Activated CD4-positive, alpha-beta memory T cell treated with anti-CD3 and anti-CD28 coated beads for 36 hours (primary cell): ENCODE measurements at regions not wholly inside any gene's neighbourhood (a gene's known extent, or its start where the extent isn't known, plus 50 kb on each side); places are given as distances from the start of the nearest gene placed in this dataset.

Experiments
- CTCF ChIA-PET: fragments of 350-600 bp; sonication (Branson Sonifier 250); formaldehyde crosslinking; loops from one replicate; lab custom pipeline; 2021; ENCODE audit warnings: antibody characterized with exemption, inconsistent platforms; lab: Charles Lee
- POLR2A ChIA-PET: fragments of 350-600 bp; sonication (Branson Sonifier 250); formaldehyde crosslinking; loops from one replicate; lab custom pipeline; 2021; ENCODE audit warnings: antibody characterized with exemption; lab: Charles Lee
- DNase-seq: peaks from one replicate; pipeline ENCODE4 v3.0.0-alpha.2; 2020
- H3K27ac Mint-ChIP-seq: one replicate; pipeline ENCODE4 v1.8.0; 2021; ENCODE audit warnings: mixed read lengths
- H3K27me3 Mint-ChIP-seq: one replicate; pipeline ENCODE4 v1.8.0; 2021; ENCODE audit warnings: mixed read lengths
- H3K36me3 Mint-ChIP-seq: one replicate; pipeline ENCODE4 v1.8.0; 2021; ENCODE audit warnings: mixed read lengths
- H3K4me1 Mint-ChIP-seq: one replicate; pipeline ENCODE4 v1.8.0; 2021; ENCODE audit warnings: low read depth, mixed read lengths
- H3K4me3 Mint-ChIP-seq: one replicate; pipeline ENCODE4 v1.8.0; 2021; ENCODE audit warnings: mild to moderate bottlenecking, mixed read lengths
- H3K9me3 Mint-ChIP-seq: one replicate; pipeline ENCODE4 v1.8.0; 2021; ENCODE audit warnings: mixed read lengths
- intact Hi-C: fragments of 100-400 bp; cut with micrococcal nuclease; formaldehyde crosslinking; loops from one replicate; pipeline ENCODE4 v1.15.1; 2023

- Mint-ChIP-seq H3K27ac (no peak overlapping the region), H3K4me1 (no peaks in the 10 kb centered on the region), H3K36me3 (no peaks in the 10 kb centered on the region), H3K4me3 (no peak overlapping the region), H3K9me3 (no peaks in the 10 kb centered on the region), H3K27me3 (no peaks in the 10 kb centered on the region)
- ChIA-PET CTCF (no interaction called here), POLR2A (no interaction called here)
- DNase-seq, result no peak
- intact Hi-C loops, result no loop called here
Observed at GRCh38 chr11:112481431-112481830, 220.8 kb upstream of the PLET1 start.

DNA sequence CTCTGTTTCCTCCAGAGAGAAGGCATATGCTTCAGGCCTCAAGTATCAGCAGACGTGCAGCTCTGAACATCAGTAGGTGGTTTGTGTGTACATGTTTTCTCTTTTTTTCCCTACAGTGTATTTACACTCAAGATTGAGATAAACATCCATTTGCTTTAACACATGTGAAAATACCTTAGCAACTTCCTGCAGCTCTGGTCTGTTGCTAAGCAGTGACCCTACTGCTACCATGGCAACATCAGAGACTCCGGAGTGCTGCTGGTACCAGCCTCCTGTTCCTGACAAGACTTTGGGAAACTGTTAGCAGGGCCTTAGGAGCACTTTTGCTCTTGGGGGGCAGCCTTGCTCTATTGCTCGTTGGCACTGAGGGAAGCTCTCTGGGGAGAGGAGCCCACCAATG is 221.2 kb upstream of the PLET1 start:
- CTCF ChIA-PET, result no interaction called here
- H3K9me3 Mint-ChIP-seq, result no peaks in the 10 kb centered on the region
- no peaks in the 10 kb centered on the region for H3K36me3 Mint-ChIP-seq
- POLR2A ChIA-PET, result no interaction called here
- no peaks in the 10 kb centered on the region for H3K4me1 Mint-ChIP-seq
- H3K27ac Mint-ChIP-seq, result no peak overlapping the region
- no peak overlapping the region for H3K4me3 Mint-ChIP-seq
- no peak for DNase-seq
- intact Hi-C loops, result no loop called here
- no peaks in the 10 kb centered on the region for H3K27me3 Mint-ChIP-seq

DNA sequence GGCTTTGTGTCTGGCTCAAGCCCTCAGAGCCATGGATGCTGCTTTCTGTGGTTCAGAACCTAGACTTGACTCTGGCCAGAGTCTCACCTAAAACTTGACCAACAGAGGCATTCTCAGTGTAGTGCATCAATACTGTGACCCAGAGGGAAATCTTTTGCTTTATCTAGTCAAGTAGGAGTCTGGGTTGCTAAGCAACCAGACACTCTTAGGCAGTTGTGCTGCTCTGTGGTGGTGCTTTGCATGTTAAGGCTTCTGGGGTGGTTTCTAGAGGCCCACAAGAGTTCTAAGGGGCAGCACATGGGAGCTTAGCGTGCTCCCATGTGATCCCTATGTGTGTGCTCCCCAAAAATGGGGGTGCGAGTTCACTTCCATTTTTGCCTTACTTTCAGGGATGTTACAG is 224.6 kb upstream of the PLET1 start:
- no peaks in the 10 kb centered on the region for H3K36me3 Mint-ChIP-seq
- POLR2A ChIA-PET, result no interaction called here
- H3K4me1 Mint-ChIP-seq, result no peaks in the 10 kb centered on the region
- DNase-seq, result no peak
- intact Hi-C loops, result no loop called here
- H3K4me3 Mint-ChIP-seq, result no peak overlapping the region
- CTCF ChIA-PET, result interaction anchor here (0.6 kb wide), 1 partner anchor 65 kb away, joined by 3 read pairs; no protein-coding TSS in a partner anchor
- no peaks in the 10 kb centered on the region for H3K9me3 Mint-ChIP-seq
- H3K27ac Mint-ChIP-seq, result no peak overlapping the region
- H3K27me3 Mint-ChIP-seq, result peaks cover 6% of the 10 kb centered on the region

- DNase-seq, result no peak
- no peaks in the 10 kb centered on the region for H3K36me3 Mint-ChIP-seq
- H3K9me3 Mint-ChIP-seq, result no peaks in the 10 kb centered on the region
- no peak overlapping the region for H3K4me3 Mint-ChIP-seq
- CTCF ChIA-PET, result no interaction called here
- no peak overlapping the region for H3K27ac Mint-ChIP-seq
- intact Hi-C loops, result no loop called here
- no peaks in the 10 kb centered on the region for H3K27me3 Mint-ChIP-seq
- H3K4me1 Mint-ChIP-seq, result no peaks in the 10 kb centered on the region
- POLR2A ChIA-PET, result no interaction called here
Observed at GRCh38 chr11:112497826-112498225, 237.2 kb upstream of the PLET1 start.

GRCh38 chr11:112498701-112499100 is 238.0 kb upstream of the PLET1 start:
- DNase-seq, result no peak
- CTCF ChIA-PET, result no interaction called here
- intact Hi-C loops, result no loop called here
- Mint-ChIP-seq H3K27ac (no peak overlapping the region), H3K36me3 (no peaks in the 10 kb centered on the region), H3K4me1 (no peaks in the 10 kb centered on the region), H3K9me3 (no peaks in the 10 kb centered on the region), H3K4me3 (no peak overlapping the region), H3K27me3 (no peaks in the 10 kb centered on the region)
- POLR2A ChIA-PET, result no interaction called here

DNA sequence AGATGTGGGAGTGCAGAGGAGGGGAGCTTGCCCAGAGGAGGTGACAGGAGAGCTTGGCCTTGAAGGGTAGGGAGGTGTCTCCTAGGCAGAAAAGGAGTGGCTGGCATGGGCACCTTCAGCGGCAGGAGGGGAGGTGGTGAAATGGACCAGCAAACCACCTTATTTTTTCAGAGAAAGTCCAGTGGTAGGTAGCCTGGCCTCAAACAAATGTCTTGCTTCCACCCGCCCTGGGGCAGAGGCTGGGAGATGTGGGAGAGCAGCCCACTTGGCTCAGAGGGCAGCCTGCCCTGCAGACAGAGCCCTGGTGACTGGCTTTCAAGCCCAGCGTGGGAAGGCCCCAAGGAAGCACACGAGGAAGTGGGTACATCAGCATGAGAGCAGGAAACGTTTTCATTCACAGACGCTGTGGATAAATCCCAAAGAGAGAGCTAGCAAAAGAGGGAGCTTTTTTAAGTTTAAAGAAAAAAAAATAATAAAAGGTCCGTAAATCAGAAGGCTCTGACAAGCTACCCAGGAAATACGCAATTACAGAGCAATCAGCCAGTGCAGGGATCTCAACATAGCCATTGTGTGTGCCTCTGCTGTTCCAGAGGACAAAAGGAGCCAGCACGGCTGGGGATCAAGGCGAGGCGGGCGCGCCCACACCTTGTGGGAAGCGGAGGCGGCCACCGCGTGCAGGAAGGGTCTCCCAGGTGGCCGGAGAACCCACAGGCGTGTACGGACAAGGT is 238.7 kb upstream of the PLET1 start:
- Mint-ChIP-seq H3K36me3 (no peaks in the 10 kb centered on the region), H3K27me3 (no peaks in the 10 kb centered on the region)

DNA sequence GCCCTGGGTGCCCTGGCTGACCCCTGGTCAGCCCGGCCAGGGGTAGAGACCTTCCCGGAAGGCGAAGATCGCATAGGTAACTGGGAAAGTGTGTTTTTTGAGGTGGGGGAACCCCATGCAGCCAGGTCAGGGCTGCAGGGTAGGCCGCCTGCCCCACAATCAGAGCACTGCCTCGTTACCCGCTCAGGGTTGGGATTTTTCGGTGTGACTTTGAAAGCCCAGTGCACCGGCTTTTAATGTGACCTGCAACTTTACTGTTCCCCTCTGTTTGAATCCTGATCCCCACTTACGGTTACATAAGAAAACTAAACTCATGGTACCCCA is 239.2 kb upstream of the PLET1 start:
- Mint-ChIP-seq H3K4me1 (no peaks in the 10 kb centered on the region), H3K27me3 (no peaks in the 10 kb centered on the region), H3K27ac (no peak overlapping the region), H3K9me3 (no peaks in the 10 kb centered on the region), H3K4me3 (no peak overlapping the region), H3K36me3 (no peaks in the 10 kb centered on the region)
- ChIA-PET POLR2A (no interaction called here), CTCF (no interaction called here)
- DNase-seq, result no peak
- intact Hi-C loops, result no loop called here

More for the DNA sequence above, 238.7 kb upstream of the PLET1 start:
- ChIA-PET CTCF (no interaction called here), POLR2A (no interaction called here)
- intact Hi-C loops, result no loop called here
- no peak for DNase-seq
- Mint-ChIP-seq H3K4me3 (no peak overlapping the region), H3K4me1 (no peaks in the 10 kb centered on the region), H3K9me3 (no peaks in the 10 kb centered on the region), H3K27ac (no peak overlapping the region)

DNA sequence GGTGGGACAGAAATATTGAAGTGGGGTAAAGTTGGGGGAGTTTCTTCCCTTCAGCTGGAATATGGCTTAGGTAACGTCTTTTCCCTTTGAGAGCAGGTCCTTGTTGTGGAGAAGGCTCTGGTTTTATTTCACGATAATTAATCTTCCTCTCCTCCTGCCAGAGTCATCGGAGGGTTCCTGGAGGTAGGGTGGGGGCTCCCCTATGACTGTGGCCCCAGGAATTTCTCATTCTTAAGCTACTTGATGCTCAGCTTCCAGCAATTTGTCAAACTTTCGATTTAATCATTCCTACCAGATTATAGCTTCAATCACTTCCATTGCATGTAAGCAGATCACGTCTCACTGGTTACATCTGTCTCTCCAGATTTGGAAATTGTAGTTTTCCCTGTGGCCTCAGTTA is 242.8 kb upstream of the PLET1 start:
- peaks cover 6% of the 10 kb centered on the region for H3K27me3 Mint-ChIP-seq
- no peaks in the 10 kb centered on the region for H3K9me3 Mint-ChIP-seq
- no peak for DNase-seq
- H3K4me3 Mint-ChIP-seq, result no peak overlapping the region
- H3K4me1 Mint-ChIP-seq, result no peaks in the 10 kb centered on the region
- POLR2A ChIA-PET, result no interaction called here
- CTCF ChIA-PET, result interaction anchor here (1.3 kb wide), 1 partner anchor 85 kb away, joined by 3 read pairs; no protein-coding TSS in a partner anchor
- intact Hi-C loops, result no loop called here
- no peaks in the 10 kb centered on the region for H3K36me3 Mint-ChIP-seq
- H3K27ac Mint-ChIP-seq, result no peak overlapping the region

DNA sequence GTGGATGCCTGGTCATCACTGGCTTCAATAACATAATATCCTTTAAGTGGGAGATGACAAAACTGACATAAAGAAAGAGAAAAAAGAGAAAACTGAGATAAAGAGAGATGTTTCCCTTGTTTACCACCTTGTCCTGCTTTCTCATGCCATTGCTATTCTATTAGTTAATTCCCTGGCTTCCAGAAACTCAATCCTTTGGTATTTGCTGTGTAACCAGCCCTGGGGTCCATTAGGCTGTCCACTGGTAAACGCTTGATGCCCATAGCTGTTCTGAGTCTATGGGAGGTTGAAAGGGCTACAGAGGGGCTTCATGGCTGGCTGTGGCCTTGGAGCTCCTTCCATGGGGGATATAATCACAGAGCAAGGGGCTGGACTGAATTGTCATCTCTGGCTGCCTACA is 243.4 kb upstream of the PLET1 start:
- intact Hi-C loops, result no loop called here
- H3K9me3 Mint-ChIP-seq, result no peaks in the 10 kb centered on the region
- CTCF ChIA-PET, result interaction anchor here (1.3 kb wide), 1 partner anchor 84 kb away, joined by 3 read pairs; no protein-coding TSS in a partner anchor

GRCh38 chr11:112506852-112507251 is 246.2 kb upstream of the PLET1 start:
- Mint-ChIP-seq H3K4me1 (no peaks in the 10 kb centered on the region), H3K4me3 (no peak overlapping the region), H3K27ac (no peak overlapping the region), H3K27me3 (peaks cover 7% of the 10 kb centered on the region), H3K36me3 (no peaks in the 10 kb centered on the region), H3K9me3 (no peaks in the 10 kb centered on the region)
- POLR2A ChIA-PET, result no interaction called here
- no peak for DNase-seq
- CTCF ChIA-PET, result interaction anchor here (0.6 kb wide), 1 partner anchor 554 kb away, joined by 3 read pairs; no protein-coding TSS in a partner anchor
- intact Hi-C loops, result no loop called here

More for the DNA sequence above, 243.4 kb upstream of the PLET1 start:
- POLR2A ChIA-PET, result no interaction called here
- no peak for DNase-seq
- no peaks in the 10 kb centered on the region for H3K4me1 Mint-ChIP-seq
- no peak overlapping the region for H3K4me3 Mint-ChIP-seq
- no peaks in the 10 kb centered on the region for H3K36me3 Mint-ChIP-seq
- H3K27ac Mint-ChIP-seq, result no peak overlapping the region
- H3K27me3 Mint-ChIP-seq, result peaks cover 6% of the 10 kb centered on the region

DNA sequence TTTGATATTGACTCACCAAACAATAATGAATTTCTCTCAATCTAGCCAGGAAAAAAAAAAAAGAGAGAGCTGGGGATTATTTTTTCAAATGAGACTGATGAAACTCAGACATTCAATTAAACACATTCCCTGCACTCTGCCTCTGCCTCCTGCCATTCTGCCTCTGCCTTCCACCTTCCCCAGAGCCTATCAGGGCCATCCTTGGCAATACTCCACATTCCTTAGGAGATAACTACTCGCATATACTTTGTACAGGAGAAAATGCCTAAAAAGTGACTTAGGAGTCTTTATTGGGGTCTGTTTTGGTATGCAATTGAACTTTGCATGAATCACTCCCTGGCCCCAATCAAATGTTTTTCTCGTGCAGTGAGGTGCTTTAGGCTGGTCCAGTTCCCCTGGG is 246.6 kb upstream of the PLET1 start:
- POLR2A ChIA-PET, result no interaction called here
- CTCF ChIA-PET, result no interaction called here
- DNase-seq, result no peak
- Mint-ChIP-seq H3K9me3 (no peaks in the 10 kb centered on the region), H3K27ac (no peak overlapping the region), H3K27me3 (peaks cover 7% of the 10 kb centered on the region), H3K36me3 (no peaks in the 10 kb centered on the region), H3K4me1 (no peaks in the 10 kb centered on the region), H3K4me3 (no peak overlapping the region)
- intact Hi-C loops, result no loop called here

DNA sequence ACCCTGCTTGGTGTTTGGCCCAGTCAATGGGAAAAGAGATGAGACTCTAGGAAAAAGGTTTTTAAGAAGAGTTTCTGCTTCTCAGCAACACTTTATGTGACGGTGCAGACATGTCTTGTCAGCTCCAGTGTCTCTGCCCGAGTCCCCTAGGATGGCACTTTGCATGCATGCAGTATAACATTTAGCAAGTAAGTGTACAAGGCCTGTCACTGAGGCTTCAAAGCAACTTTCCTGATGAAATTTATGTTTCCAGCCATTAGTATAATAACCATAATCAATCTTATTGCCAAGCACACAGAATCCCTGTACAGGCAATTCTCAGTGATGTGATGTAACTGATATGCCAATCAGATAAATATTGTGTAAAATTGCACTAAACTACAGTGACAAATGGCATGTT is 248.1 kb upstream of the PLET1 start:
- ChIA-PET CTCF (no interaction called here), POLR2A (no interaction called here)
- H3K27me3 Mint-ChIP-seq, result peaks cover 7% of the 10 kb centered on the region
- no peak overlapping the region for H3K4me3 Mint-ChIP-seq
- H3K27ac Mint-ChIP-seq, result no peak overlapping the region
- H3K4me1 Mint-ChIP-seq, result peaks cover 3% of the 10 kb centered on the region
- intact Hi-C loops, result no loop called here
- no peak for DNase-seq
- H3K9me3 Mint-ChIP-seq, result no peaks in the 10 kb centered on the region
- H3K36me3 Mint-ChIP-seq, result no peaks in the 10 kb centered on the region

DNA sequence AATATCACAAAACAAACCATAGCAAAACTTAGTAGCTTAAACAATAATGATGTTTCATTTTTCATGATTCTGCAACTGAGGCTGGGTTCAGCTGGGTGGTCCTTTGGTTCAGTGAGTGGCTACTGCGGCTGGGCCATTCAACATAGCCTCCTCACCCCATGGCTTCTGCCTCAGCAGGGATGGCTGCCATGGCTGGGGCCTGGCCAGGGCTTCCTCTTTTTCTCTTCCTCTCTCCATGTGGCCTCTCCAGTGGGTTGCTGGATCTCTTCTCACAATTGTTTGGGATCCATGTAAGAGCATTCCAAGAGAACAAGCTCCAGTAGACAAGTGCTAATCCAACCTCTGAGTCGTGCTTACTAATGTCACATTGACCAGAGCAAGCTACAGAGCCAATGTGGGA is 248.6 kb upstream of the PLET1 start:
- DNase-seq, result no peak
- ChIA-PET CTCF (no interaction called here), POLR2A (no interaction called here)
- H3K4me1 Mint-ChIP-seq, result peaks cover 3% of the 10 kb centered on the region
- intact Hi-C loops, result no loop called here
- H3K27ac Mint-ChIP-seq, result no peak overlapping the region
- no peak overlapping the region for H3K4me3 Mint-ChIP-seq
- no peaks in the 10 kb centered on the region for H3K36me3 Mint-ChIP-seq
- no peaks in the 10 kb centered on the region for H3K9me3 Mint-ChIP-seq
- H3K27me3 Mint-ChIP-seq, result peaks cover 7% of the 10 kb centered on the region
